ENCODE measurements at regions not wholly inside any gene's neighbourhood (a gene's known extent, or its start where the extent isn't known, plus 50 kb on each side); places are given as distances from the start of the nearest gene placed in this dataset.

GRCh38 chr2:187002242-187002641, 153.3 kb upstream of the ZSWIM2 start:
- no peak for TF ChIP-seq CTCF (conservative IDR thresholded peaks at IDR 0.05)
- no peak for TF ChIP-seq ZFX (IDR thresholded peaks at IDR 0.05)
